PC-3 (cell line): ENCODE measurements at regions not wholly inside any gene's neighbourhood (a gene's known extent, or its start where the extent isn't known, plus 50 kb on each side); places are given as distances from the start of the nearest gene placed in this dataset.

ENCODE experiments used
- EZH2 ChIP-seq: fragments of 300-600 bp; sonication (generic); IDR thresholded peaks from one replicate; pipeline ENCODE4 v1.6.1; 2017; ENCODE audit warnings: antibody characterized with exemption, mild to moderate bottlenecking, low read length; ENCODE audit not compliant: unreplicated experiment
- EZH2phosphoT487 ChIP-seq: fragments of 300-600 bp; sonication (generic); IDR thresholded peaks from 2 replicates; pipeline ENCODE4 v1.6.1; 2018; ENCODE audit warnings: mild to moderate bottlenecking, antibody characterized with exemption, low read length, borderline replicate concordance
- TF ChIP-seq, protein P1 (sequence below): fragments of 300-600 bp; sonication (generic); conservative IDR thresholded peaks from 2 replicates; pipeline ENCODE4 v1.5.1; 2017; ENCODE audit warnings: antibody characterized with exemption, low read depth, mild to moderate bottlenecking, low read length

DNA sequence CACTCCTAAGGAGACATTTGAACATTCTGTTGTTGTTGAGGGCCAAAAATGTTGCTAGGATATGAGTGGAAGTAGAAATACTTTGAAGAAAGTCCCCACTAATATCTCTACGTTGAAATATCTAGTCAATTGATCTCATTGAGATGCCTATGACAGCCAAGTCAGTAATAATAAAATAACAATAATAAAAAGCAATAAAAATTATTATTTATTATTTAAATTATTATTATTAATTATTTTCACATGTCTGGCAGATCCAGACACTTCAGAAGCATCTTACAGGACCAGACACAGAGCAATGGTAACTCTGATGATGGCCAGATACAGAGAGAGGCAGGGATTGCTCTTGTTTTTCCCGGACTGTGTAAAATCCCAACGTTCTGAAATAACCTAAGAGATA is 143.5 kb upstream of the PALMD start:
- TF ChIP-seq, protein P1, sequence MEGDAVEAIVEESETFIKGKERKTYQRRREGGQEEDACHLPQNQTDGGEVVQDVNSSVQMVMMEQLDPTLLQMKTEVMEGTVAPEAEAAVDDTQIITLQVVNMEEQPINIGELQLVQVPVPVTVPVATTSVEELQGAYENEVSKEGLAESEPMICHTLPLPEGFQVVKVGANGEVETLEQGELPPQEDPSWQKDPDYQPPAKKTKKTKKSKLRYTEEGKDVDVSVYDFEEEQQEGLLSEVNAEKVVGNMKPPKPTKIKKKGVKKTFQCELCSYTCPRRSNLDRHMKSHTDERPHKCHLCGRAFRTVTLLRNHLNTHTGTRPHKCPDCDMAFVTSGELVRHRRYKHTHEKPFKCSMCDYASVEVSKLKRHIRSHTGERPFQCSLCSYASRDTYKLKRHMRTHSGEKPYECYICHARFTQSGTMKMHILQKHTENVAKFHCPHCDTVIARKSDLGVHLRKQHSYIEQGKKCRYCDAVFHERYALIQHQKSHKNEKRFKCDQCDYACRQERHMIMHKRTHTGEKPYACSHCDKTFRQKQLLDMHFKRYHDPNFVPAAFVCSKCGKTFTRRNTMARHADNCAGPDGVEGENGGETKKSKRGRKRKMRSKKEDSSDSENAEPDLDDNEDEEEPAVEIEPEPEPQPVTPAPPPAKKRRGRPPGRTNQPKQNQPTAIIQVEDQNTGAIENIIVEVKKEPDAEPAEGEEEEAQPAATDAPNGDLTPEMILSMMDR = no peak
- TF ChIP-seq EZH2phosphoT487 (no peak), EZH2 (no peak)
